Calu3 (cell line): ENCODE measurements at regions not wholly inside any gene's neighbourhood (a gene's known extent, or its start where the extent isn't known, plus 50 kb on each side); places are given as distances from the start of the nearest gene placed in this dataset.

Experiments
- BruUV-seq: library from RNA; stranded (reverse); fragments of 400-500 nt; replicated peaks from 2 replicates; lab custom pipeline; 2021; lab: Mats Ljungman, UMichigan
- CTCF ChIA-PET: fragments of 300-600 bp; sonication (Branson Sonifier 250); formaldehyde crosslinking; loops from one replicate; lab custom pipeline; 2022; ENCODE audit warnings: antibody characterized with exemption; lab: Charles Lee
- DNase-seq: peaks from one replicate; pipeline ENCODE4 v3.0.0; 2022
- H3K27ac Mint-ChIP-seq: one replicate; pipeline ENCODE4 v1.8.0; 2022; ENCODE audit warnings: mixed read lengths; ENCODE audit not compliant: unreplicated experiment
- H3K27me3 Mint-ChIP-seq: one replicate; pipeline ENCODE4 v1.8.0; 2022; ENCODE audit warnings: mixed read lengths; ENCODE audit not compliant: unreplicated experiment
- H3K36me3 Mint-ChIP-seq: one replicate; pipeline ENCODE4 v1.8.0; 2022; ENCODE audit warnings: mild to moderate bottlenecking, moderate library complexity, mixed read lengths; ENCODE audit not compliant: insufficient read depth, unreplicated experiment
- H3K4me1 Mint-ChIP-seq: one replicate; pipeline ENCODE4 v1.8.0; 2022; ENCODE audit warnings: mild to moderate bottlenecking, low read depth, mixed read lengths; ENCODE audit not compliant: unreplicated experiment
- H3K4me3 Mint-ChIP-seq: one replicate; pipeline ENCODE4 v1.8.0; 2022; ENCODE audit warnings: mild to moderate bottlenecking, low read depth, moderate library complexity, mixed read lengths; ENCODE audit not compliant: unreplicated experiment
- H3K9me3 Mint-ChIP-seq: one replicate; pipeline ENCODE4 v1.8.0; 2022; ENCODE audit warnings: low read depth, mixed read lengths; ENCODE audit not compliant: unreplicated experiment
- intact Hi-C: fragments of 100-400 bp; cut with micrococcal nuclease; formaldehyde crosslinking; loops from one replicate; pipeline ENCODE4 v1.10.0; 2022; ENCODE audit not compliant: unreplicated experiment
- TF ChIP-seq, protein P1 (sequence below): fragments of 200-600 bp; IDR thresholded peaks from one replicate; pipeline ENCODE4 v1.8.0; 2022; ENCODE audit warnings: antibody characterized with exemption; ENCODE audit not compliant: unreplicated experiment

- Mint-ChIP-seq H3K4me3 (no peak overlapping the region), H3K4me1 (no peaks in the 10 kb centered on the region), H3K27me3 (no peaks in the 10 kb centered on the region), H3K36me3 (no peaks in the 10 kb centered on the region), H3K9me3 (no peaks in the 10 kb centered on the region), H3K27ac (no peak overlapping the region)
- CTCF ChIA-PET: no interaction called here
- DNase-seq: no peak
- intact Hi-C loops: no loop called here
- TF ChIP-seq, protein P1, sequence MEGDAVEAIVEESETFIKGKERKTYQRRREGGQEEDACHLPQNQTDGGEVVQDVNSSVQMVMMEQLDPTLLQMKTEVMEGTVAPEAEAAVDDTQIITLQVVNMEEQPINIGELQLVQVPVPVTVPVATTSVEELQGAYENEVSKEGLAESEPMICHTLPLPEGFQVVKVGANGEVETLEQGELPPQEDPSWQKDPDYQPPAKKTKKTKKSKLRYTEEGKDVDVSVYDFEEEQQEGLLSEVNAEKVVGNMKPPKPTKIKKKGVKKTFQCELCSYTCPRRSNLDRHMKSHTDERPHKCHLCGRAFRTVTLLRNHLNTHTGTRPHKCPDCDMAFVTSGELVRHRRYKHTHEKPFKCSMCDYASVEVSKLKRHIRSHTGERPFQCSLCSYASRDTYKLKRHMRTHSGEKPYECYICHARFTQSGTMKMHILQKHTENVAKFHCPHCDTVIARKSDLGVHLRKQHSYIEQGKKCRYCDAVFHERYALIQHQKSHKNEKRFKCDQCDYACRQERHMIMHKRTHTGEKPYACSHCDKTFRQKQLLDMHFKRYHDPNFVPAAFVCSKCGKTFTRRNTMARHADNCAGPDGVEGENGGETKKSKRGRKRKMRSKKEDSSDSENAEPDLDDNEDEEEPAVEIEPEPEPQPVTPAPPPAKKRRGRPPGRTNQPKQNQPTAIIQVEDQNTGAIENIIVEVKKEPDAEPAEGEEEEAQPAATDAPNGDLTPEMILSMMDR: no peak
- no TSS peak for BruUV-seq
Observed at GRCh38 chr4:127071443-127071842, 561.3 kb upstream of the INTU start.

DNA sequence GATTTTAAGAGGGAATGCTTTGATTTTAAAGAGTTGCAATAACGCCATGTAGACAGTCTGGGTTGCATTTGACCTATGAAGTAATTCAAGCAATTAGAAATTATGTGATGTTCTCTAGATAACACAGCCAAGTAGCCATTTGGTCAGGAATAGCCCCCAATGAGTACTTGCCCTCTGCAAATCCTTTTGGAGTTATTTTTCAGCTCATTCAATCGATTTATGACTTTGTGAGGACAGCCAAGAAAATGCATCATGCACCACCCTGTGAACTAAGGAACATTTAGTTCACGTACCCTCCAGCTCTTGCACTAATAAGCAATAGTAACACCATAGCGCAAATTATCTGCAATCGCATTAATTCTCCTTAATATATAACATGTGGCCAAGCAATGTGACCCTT lies 552.6 kb upstream of the INTU start:
- BruUV-seq: no TSS peak
- Mint-ChIP-seq H3K36me3 (no peaks in the 10 kb centered on the region), H3K27me3 (no peaks in the 10 kb centered on the region), H3K9me3 (no peaks in the 10 kb centered on the region), H3K4me1 (no peaks in the 10 kb centered on the region), H3K4me3 (no peak overlapping the region), H3K27ac (no peak overlapping the region)
- CTCF ChIA-PET: no interaction called here
- no peak for DNase-seq
- TF ChIP-seq, protein P1: no peak
- intact Hi-C loops: no loop called here

- Mint-ChIP-seq H3K27me3 (no peaks in the 10 kb centered on the region), H3K4me3 (no peak overlapping the region), H3K4me1 (no peaks in the 10 kb centered on the region), H3K9me3 (no peaks in the 10 kb centered on the region), H3K27ac (no peak overlapping the region), H3K36me3 (no peaks in the 10 kb centered on the region)
- DNase-seq: no peak
- TF ChIP-seq, protein P1: no peak
- CTCF ChIA-PET: no interaction called here
- intact Hi-C loops: no loop called here
- no TSS peak for BruUV-seq
Observed at GRCh38 chr4:127081041-127081440, 551.7 kb upstream of the INTU start.

- no peaks in the 10 kb centered on the region for H3K27me3 Mint-ChIP-seq
- TF ChIP-seq, protein P1: no peak
- no peaks in the 10 kb centered on the region for H3K36me3 Mint-ChIP-seq
- no peak for DNase-seq
- no TSS peak for BruUV-seq
- no peak overlapping the region for H3K27ac Mint-ChIP-seq
- no peaks in the 10 kb centered on the region for H3K9me3 Mint-ChIP-seq
- intact Hi-C loops: no loop called here
- H3K4me1 Mint-ChIP-seq: no peaks in the 10 kb centered on the region
- CTCF ChIA-PET: no interaction called here
- no peak overlapping the region for H3K4me3 Mint-ChIP-seq
Observed at GRCh38 chr4:127082986-127083385, 549.8 kb upstream of the INTU start.
